Daoy (cell line): ENCODE measurements at regions not wholly inside any gene's neighbourhood (a gene's known extent, or its start where the extent isn't known, plus 50 kb on each side); places are given as distances from the start of the nearest gene placed in this dataset.

Source experiments
- DNase-seq: peaks from one replicate; pipeline ENCODE4 v3.0.0-alpha.2; 2015; ENCODE audit warnings: low read depth

GRCh38 chr10:28781296-28781695 lies 104.0 kb downstream of the BAMBI start:
- no peak for DNase-seq

- no peak for DNase-seq
These were observed 105.8 kb downstream of the BAMBI start for GRCh38 chr10:28783087-28783486.

DNA sequence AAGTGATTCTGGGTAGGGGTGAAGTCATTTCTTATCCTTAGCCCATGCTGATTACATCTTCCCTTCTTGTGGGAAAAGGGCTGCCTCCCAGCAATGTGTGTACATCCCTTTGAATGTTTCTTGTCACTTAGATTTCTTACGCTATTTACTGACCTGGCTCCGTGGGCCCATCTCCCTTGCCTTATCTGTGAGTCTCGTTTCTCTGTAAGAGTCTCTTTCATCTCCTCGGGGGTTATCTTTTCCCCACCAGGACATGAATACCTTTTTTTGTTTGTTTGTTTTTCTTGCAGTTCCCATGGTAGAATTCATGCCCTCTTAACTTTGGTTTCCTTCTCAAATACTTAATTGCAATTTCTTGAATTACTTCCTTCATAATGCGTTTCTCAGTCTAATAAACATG lies 107.7 kb downstream of the BAMBI start:
- DNase-seq: no peak

DNA sequence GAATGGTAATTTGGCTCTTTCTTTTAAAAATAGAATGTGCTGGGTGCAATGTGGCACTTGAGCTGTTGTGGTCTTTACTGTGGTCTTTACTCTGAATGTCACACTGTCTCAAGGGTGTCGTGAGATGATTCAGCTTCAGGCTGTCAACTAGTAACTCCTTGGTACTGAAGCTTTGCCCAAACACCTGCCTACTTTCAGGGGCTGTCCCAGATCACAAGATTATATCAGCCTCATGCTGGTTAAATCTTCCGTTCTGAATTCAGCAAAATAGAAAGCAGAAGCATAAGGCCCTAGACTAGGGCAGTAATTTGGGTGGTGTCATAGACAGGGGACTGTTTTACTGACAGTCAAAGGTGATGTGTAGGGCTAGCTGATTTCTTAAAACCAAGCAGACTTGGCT lies 110.9 kb downstream of the BAMBI start:
- no peak for DNase-seq

DNA sequence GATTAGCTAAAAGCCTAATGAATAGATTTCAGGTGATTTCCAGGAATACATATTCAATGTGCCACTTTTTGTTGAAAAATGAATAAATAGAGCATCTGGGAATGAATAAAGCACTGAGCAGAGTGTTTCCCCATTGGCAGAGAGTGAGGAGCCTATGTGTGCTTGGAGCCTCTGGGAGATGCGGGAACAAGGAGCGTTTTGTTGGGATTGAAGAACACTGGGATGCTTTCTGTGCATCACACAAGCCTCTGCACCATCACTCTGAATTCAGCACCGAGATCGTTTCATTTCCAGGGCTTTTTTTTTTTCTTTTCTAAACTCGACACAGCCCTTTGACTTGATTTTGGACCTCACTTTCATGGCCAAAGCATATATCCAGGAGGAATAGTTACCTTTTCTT lies 111.4 kb downstream of the BAMBI start:
- DNase-seq: no peak

GRCh38 chr10:28790146-28790545 lies 112.8 kb downstream of the BAMBI start:
- no peak for DNase-seq

GRCh38 chr10:28793482-28793881 lies 116.2 kb downstream of the BAMBI start:
- DNase-seq: no peak

DNA sequence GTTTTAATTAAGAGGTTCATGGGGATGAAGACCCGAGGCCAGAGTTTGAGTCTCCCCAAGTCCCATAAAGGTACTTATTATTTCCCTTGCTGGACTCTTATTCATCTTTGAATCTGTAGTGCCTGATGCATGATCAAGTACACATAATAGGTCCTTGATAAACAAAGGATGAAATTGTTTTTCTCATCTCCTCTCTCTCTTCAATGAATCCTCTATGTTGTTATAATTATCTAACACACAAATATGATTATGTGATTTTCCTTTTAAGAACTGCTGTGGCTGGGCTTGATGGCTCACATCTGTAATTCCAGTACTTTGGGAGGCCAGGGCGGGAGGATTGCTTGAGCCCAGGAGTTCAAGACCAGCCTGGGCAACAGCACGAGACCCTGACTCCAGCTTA lies 117.7 kb downstream of the BAMBI start:
- DNase-seq: no peak

- DNase-seq: peak; percentile 58
These were observed 119.5 kb downstream of the BAMBI start for GRCh38 chr10:28796606-28797512.

DNA sequence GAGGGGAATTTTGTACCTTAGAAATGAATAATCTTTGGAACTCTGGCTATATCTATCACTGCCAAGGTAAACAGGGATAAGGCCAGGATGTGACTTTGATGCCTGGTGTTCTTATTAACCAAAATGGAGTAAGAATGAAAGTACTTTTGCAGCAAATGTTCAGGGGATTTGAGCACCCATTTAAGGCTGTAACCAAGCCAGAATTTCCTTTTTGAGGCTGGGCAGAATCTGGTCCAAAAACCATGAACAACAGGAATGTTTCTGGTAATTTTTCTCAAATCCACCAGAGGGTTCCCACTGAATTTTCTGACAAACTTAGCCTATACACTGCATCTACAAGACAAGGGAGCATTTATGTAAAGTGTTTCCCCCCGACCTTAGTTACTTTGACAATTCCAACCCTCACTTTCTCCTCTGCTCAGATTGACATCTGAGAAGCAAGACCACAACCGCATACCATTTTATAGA lies 120.6 kb downstream of the BAMBI start:
- no peak for DNase-seq

GRCh38 chr10:28798428-28798955 lies 121.2 kb downstream of the BAMBI start:
- DNase-seq: no peak

DNA sequence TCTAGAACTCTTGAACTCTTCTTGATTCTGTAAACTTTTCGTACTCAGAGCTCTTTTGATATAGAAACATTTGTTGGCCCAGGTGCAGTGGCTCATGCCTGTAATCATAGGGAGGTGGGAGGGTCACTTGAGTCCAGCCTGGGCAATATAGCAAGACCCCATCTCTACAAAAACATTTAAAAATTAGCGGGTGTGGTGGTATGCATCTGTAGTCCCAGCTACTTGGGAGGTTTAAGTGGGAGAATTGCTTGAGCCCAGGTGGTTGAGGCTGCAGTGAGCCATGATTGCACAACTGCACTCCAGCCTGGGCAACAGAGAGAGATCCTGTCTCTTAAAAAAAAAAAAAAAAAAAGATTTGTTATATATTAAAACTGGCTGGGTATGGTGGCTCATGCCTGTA lies 121.6 kb downstream of the BAMBI start:
- DNase-seq: no peak

- DNase-seq: no peak
These were observed 122.8 kb downstream of the BAMBI start for GRCh38 chr10:28800144-28800543.

GRCh38 chr10:28801247-28801646 lies 123.9 kb downstream of the BAMBI start:
- no peak for DNase-seq

GRCh38 chr10:28801869-28802268 lies 124.5 kb downstream of the BAMBI start:
- DNase-seq: no peak

- no peak for DNase-seq
These were observed 128.1 kb downstream of the BAMBI start for GRCh38 chr10:28805390-28805789.

DNA sequence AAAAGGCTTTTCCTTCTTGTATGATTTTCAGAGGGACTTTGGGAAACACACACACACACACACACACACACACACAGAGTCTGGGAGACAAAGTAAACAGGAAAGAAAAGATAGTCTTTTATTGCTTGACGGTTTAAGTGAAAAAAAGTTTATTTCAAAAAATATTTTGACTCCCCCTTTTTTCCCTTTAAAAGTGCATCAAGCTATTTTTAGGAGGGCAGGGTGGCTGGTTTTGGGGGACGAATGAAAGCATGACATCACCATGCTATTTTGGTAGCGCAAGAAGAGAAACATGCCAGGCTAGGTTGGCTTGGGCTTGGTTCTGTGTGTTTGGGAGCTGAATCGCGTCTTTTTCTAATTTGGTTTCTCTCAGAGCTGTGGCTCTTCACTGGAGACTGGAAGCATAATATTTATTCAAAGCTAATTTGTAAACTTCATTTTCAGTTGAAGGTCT lies 129.2 kb downstream of the BAMBI start:
- DNase-seq: no peak

- DNase-seq: no peak
These were observed 129.8 kb downstream of the BAMBI start for GRCh38 chr10:28806951-28807759.

- DNase-seq: no peak
These were observed 130.7 kb downstream of the BAMBI start for GRCh38 chr10:28807760-28808613.

DNA sequence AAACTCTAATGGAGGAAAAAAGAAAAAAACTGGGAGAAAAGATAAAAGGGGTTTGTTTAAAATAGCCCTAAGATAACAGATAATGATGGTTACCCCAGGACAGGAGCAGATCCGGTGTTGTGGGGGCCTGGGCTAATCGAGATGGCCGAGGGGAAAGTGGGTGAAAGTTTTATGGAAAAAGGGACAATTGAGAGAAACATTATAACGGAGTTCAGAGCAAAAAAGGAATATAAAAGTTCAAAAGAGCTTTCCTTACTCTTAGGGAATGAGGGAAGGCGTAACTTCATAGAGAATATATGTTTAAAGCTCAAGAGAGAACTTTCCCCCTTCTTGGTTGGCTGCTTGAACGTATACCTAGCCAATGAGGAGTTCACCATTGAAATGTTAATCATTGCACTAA lies 131.4 kb downstream of the BAMBI start:
- DNase-seq: no peak

DNA sequence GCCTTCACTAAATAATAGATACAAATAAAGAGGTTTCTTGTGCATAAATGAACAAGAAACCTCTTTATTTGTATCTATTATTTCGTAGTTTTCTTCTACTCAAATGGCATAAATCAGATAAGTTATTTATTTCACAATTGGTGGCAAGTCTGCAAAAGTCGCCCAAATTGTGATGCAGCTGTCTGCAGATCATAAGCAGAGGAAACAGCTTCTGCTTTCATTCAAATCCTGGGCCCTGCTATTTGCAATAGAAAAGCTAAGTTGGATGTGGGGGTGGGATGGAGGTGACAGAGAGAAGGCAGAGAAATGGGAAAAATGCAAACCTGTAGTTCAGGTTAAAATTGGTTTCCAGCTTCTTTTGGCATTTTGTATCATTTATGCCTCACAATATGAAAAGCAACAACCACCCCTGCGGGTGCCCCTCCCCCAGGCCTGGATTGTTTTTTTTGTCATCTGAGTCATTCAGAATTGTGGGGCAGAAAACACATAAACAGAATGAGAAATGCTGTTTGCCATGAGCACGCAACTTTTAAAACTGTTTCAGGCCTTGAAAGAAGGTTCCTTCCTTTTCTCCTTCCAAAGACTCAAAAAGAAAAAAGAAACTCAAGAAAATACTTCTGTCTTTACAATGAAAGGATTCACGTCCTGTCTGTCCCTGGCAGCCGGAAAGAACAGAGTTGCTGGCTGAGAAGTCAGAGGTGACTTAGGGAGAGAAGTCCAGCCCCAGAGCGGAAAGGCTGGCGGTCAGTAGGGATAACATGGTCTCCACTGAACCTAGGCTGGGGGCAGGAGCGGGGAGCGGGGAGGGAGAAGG lies 132.9 kb downstream of the BAMBI start:
- DNase-seq: no peak
